ENCODE measurements at regions not wholly inside any gene's neighbourhood (a gene's known extent, or its start where the extent isn't known, plus 50 kb on each side); places are given as distances from the start of the nearest gene placed in this dataset.

- CTCF ChIA-PET = no interaction called here
- ATAC-seq (no peak), DNase-seq (ENCODE audit: low read depth, low spot score) (no peak)
- Histone ChIP-seq H3K36me3 (ENCODE audit: control insufficient read depth in 1 of 2, insufficient read depth in 2 of 2, low read length in 2 of 2) (no peaks in the 10 kb centered on the region), H3K9me2 (ENCODE audit: insufficient read depth) (no peaks in the 10 kb centered on the region), H3K4me1 (ENCODE audit: control insufficient read depth in 1 of 2, insufficient read depth in 2 of 2, low read length in 2 of 2) (peaks cover 15 to 23% of the 10 kb centered on the region in 2 experiments), H3K27me3 (ENCODE audit: insufficient read depth, low read length) (no peaks in the 10 kb centered on the region), H3K4me2 (ENCODE audit: low read length) (no peak overlapping the region), H4K20me1 (ENCODE audit: insufficient read depth) (no peaks in the 10 kb centered on the region), H3K4me3 (replicated peaks in 1 of 2; ENCODE audit: low read depth in 1 of 2, low read length in 2 of 2) (no peak overlapping the region), H3K9me3 (ENCODE audit: control insufficient read depth in 1 of 2, insufficient read depth in 1 of 2, low read depth in 1 of 2, low read length in 2 of 2) (no peaks in the 10 kb centered on the region), H3K9ac (ENCODE audit: low read length) (no peak overlapping the region), H2AFZ (ENCODE audit: low read depth, low read length, poor library complexity, severe bottlenecking) (no peak overlapping the region), H3K79me2 (ENCODE audit: insufficient read depth, low read length) (no peaks in the 10 kb centered on the region), H3K27ac (ENCODE audit: low read depth, low read length) (no peak overlapping the region)
- RAD21 ChIA-PET (ENCODE audit: low non-redundant PET in 1 of 2, low total read pairs in 2 of 2, uncharacterized antibody in 2 of 2, unreplicated experiment in 2 of 2) = no interaction called here
- POLR2A ChIA-PET = no interaction called here
- BruUV-seq (replicated peaks) = no TSS peak
- intact Hi-C loops (cut with micrococcal nuclease) = no loop called here
- TF ChIP-seq EZH2phosphoT487 (IDR thresholded peaks at IDR 0.05; ENCODE audit: borderline replicate concordance) = no peak
- TF ChIP-seq ZNF274 (IDR thresholded peaks at IDR 0.05; ENCODE audit: low read depth, low read length) = no peak
- TF ChIP-seq, protein P1, sequence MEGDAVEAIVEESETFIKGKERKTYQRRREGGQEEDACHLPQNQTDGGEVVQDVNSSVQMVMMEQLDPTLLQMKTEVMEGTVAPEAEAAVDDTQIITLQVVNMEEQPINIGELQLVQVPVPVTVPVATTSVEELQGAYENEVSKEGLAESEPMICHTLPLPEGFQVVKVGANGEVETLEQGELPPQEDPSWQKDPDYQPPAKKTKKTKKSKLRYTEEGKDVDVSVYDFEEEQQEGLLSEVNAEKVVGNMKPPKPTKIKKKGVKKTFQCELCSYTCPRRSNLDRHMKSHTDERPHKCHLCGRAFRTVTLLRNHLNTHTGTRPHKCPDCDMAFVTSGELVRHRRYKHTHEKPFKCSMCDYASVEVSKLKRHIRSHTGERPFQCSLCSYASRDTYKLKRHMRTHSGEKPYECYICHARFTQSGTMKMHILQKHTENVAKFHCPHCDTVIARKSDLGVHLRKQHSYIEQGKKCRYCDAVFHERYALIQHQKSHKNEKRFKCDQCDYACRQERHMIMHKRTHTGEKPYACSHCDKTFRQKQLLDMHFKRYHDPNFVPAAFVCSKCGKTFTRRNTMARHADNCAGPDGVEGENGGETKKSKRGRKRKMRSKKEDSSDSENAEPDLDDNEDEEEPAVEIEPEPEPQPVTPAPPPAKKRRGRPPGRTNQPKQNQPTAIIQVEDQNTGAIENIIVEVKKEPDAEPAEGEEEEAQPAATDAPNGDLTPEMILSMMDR (IDR thresholded peaks at IDR 0.05 in 2 of 3, conservative IDR thresholded peaks at IDR 0.05 in 1 of 3; ENCODE audit: borderline replicate concordance in 1 of 3, insufficient read depth in 1 of 3, low read depth in 2 of 3, low read length in 2 of 3) = no peak
- no peak for TF ChIP-seq SIN3A (IDR thresholded peaks at IDR 0.05; ENCODE audit: low read depth)
- TF ChIP-seq CEBPB (IDR thresholded peaks at IDR 0.05; ENCODE audit: low read depth) = no peak
- TF ChIP-seq EGR1 (IDR thresholded peaks at IDR 0.05; ENCODE audit: low read depth) = no peak
- no peak for TF ChIP-seq SP1 (IDR thresholded peaks at IDR 0.05; ENCODE audit: low read depth)
- TF ChIP-seq RAD21 (IDR thresholded peaks at IDR 0.05; ENCODE audit: low read depth) = no peak
- TF ChIP-seq ZFX (IDR thresholded peaks at IDR 0.05) = no peak
- no peak for TF ChIP-seq EZH2 (IDR thresholded peaks at IDR 0.05)
- no peak for TF ChIP-seq ELF1 (IDR thresholded peaks at IDR 0.05; ENCODE audit: borderline replicate concordance, low read depth)
- TF ChIP-seq, protein P2, sequence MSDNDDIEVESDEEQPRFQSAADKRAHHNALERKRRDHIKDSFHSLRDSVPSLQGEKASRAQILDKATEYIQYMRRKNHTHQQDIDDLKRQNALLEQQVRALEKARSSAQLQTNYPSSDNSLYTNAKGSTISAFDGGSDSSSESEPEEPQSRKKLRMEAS (IDR thresholded peaks at IDR 0.05) = no peak
- no peak for TF ChIP-seq POLR2A (IDR thresholded peaks at IDR 0.05; ENCODE audit: borderline replicate concordance, extremely low read depth, insufficient read depth, insufficient read length)
- TF ChIP-seq POLR2AphosphoS5 (IDR thresholded peaks at IDR 0.05; ENCODE audit: low read depth, low read length) = no peak
- no peak for TF ChIP-seq TCF7L2 (IDR thresholded peaks at IDR 0.05; ENCODE audit: borderline replicate concordance, extremely low read depth, insufficient read depth, insufficient read length)
- TF ChIP-seq, protein P3, sequence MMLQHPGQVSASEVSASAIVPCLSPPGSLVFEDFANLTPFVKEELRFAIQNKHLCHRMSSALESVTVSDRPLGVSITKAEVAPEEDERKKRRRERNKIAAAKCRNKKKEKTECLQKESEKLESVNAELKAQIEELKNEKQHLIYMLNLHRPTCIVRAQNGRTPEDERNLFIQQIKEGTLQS (IDR thresholded peaks at IDR 0.05) = no peak
- TF ChIP-seq SRF (IDR thresholded peaks at IDR 0.05; ENCODE audit: low read depth) = no peak
Observed at GRCh38 chr7:30223896-30224295, 60.5 kb upstream of the ZNRF2 start.
